GM12878 (cell line): ENCODE measurements at regions not wholly inside any gene's neighbourhood (a gene's known extent, or its start where the extent isn't known, plus 50 kb on each side); places are given as distances from the start of the nearest gene placed in this dataset.

Experiments
- ATF3 ChIP-seq: IDR thresholded peaks from 2 replicates; pipeline ENCODE4 v1.6.1; 2011; ENCODE audit warnings: low read depth, mild to moderate bottlenecking, low read length, moderate library complexity, borderline replicate concordance; ENCODE audit errors: extremely low read depth
- ATF7 ChIP-seq: fragments of 450-650 bp; IDR thresholded peaks from 2 replicates; pipeline ENCODE4 v1.6.1; 2016; ENCODE audit warnings: low read depth, mild to moderate bottlenecking
- BHLHE40 ChIP-seq, 2 experiments: fragments of 450-650 bp in 1 of 2; IDR thresholded peaks; 2 replicates each; pipeline ENCODE4 v1.6.1; 2011 to 2017; ENCODE audit warnings: low read depth in 2 of 2, borderline replicate concordance in 1 of 2, improper control_type of control experiment in 1 of 2, low read length in 1 of 2, mild to moderate bottlenecking in 1 of 2
- BRCA1 ChIP-seq: IDR thresholded peaks from 2 replicates; pipeline ENCODE4 v1.6.1; 2011; ENCODE audit warnings: low read depth, low read length, improper control_type of control experiment
- ESRRA ChIP-seq: IDR thresholded peaks from 2 replicates; pipeline ENCODE4 v1.6.1; 2012; ENCODE audit warnings: mild to moderate bottlenecking, low read length, improper control_type of control experiment
- EZH2 ChIP-seq: IDR thresholded peaks from 2 replicates; pipeline ENCODE4 v1.6.1; 2012; ENCODE audit warnings: low read depth, mild to moderate bottlenecking, control low read depth, inconsistent platforms, low read length, borderline replicate concordance; ENCODE audit not compliant: control insufficient read depth
- HSF1 ChIP-seq: fragments of 150-350 bp; IDR thresholded peaks from 2 replicates; pipeline ENCODE4 v1.6.1; 2014; ENCODE audit warnings: mild to moderate bottlenecking, low read depth, low read length
- IKZF1 ChIP-seq: fragments of 450-650 bp; conservative IDR thresholded peaks from 2 replicates; pipeline ENCODE4 v1.6.1; 2017; ENCODE audit warnings: antibody characterized with exemption, mild to moderate bottlenecking
- MEF2B ChIP-seq: fragments of 450-650 bp; IDR thresholded peaks from 2 replicates; pipeline ENCODE4 v1.6.1; 2018; ENCODE audit warnings: mild to moderate bottlenecking, moderate library complexity; ENCODE audit not compliant: partially characterized antibody, poor library complexity, severe bottlenecking
- MLLT1 ChIP-seq: fragments of 450-650 bp; IDR thresholded peaks from 2 replicates; pipeline ENCODE4 v1.6.1; 2016; ENCODE audit warnings: mild to moderate bottlenecking
- NR2C1 ChIP-seq: fragments of 450-650 bp; IDR thresholded peaks from 2 replicates; pipeline ENCODE4 v1.6.1; 2017; ENCODE audit warnings: antibody characterized with exemption, mild to moderate bottlenecking, moderate library complexity
- PKNOX1 ChIP-seq: fragments of 450-650 bp; IDR thresholded peaks from 2 replicates; pipeline ENCODE4 v1.6.1; 2016; ENCODE audit warnings: mild to moderate bottlenecking
- RAD21 ChIP-seq: IDR thresholded peaks from 2 replicates; pipeline ENCODE4 v1.6.1; 2011; ENCODE audit warnings: mild to moderate bottlenecking, low read depth, low read length, moderate library complexity; ENCODE audit not compliant: insufficient read depth
- RUNX3 ChIP-seq: IDR thresholded peaks from 2 replicates; pipeline ENCODE4 v1.6.1; 2012; ENCODE audit warnings: low read length, inconsistent platforms
- SMC3 ChIP-seq: IDR thresholded peaks from 2 replicates; pipeline ENCODE4 v1.6.1; 2011; ENCODE audit warnings: low read length, improper control_type of control experiment, borderline replicate concordance
- TAF1 ChIP-seq: IDR thresholded peaks from 2 replicates; pipeline ENCODE4 v1.6.1; 2011; ENCODE audit warnings: mild to moderate bottlenecking, low read depth, low read length, borderline replicate concordance
- TCF12 ChIP-seq: IDR thresholded peaks from 2 replicates; pipeline ENCODE4 v1.6.1; 2011; ENCODE audit warnings: low read depth, mild to moderate bottlenecking, low read length
- TCF3 ChIP-seq: IDR thresholded peaks from 2 replicates; pipeline ENCODE4 v1.6.1; 2012; ENCODE audit warnings: low read depth, mild to moderate bottlenecking, low read length, borderline replicate concordance; ENCODE audit not compliant: insufficient read depth
- YBX1 ChIP-seq: fragments of 450-650 bp; IDR thresholded peaks from 2 replicates; pipeline ENCODE4 v1.6.1; 2016; ENCODE audit warnings: antibody characterized with exemption
- ZBTB4 ChIP-seq: fragments of 450-650 bp; formaldehyde crosslinking; IDR thresholded peaks from 2 replicates; pipeline ENCODE4 v1.4.0; 2022; ENCODE audit warnings: mild to moderate bottlenecking, moderate library complexity

GRCh38 chr16:85446951-85447692 lies 166.0 kb upstream of the GSE1 start (continued):
- no peak for TF ChIP-seq MLLT1
- peak; percentile 50; the same call in 1 of the 2 replicates for TF ChIP-seq PKNOX1
- TF ChIP-seq HSF1 = no peak
- TF ChIP-seq EZH2 = no peak
- TF ChIP-seq TCF12 = peak; percentile 96
- TF ChIP-seq ESRRA = peak; percentile 88; the same call in 1 of the 2 replicates
- no peak for TF ChIP-seq YBX1
- no peak for TF ChIP-seq MEF2B
- TF ChIP-seq ATF3 = no peak
- TF ChIP-seq RUNX3 = no peak
- TF ChIP-seq IKZF1 = no peak
- no peak for TF ChIP-seq BRCA1
- no peak for TF ChIP-seq TAF1
- TF ChIP-seq ZBTB4 (CRISPR knock-in tag) = no peak
- peak; percentile 46; the same call in 1 of the 2 replicates for TF ChIP-seq NR2C1
- no peak for TF ChIP-seq RAD21
- peak; percentile 99 for TF ChIP-seq TCF3
- TF ChIP-seq ATF7 = no peak
- no peak; the same call in 1 of the 2 replicates for TF ChIP-seq SMC3
- TF ChIP-seq BHLHE40 (IDR thresholded peaks at IDR 0.05; ENCODE audit: borderline replicate concordance in 1 of 2, low read depth in 2 of 2, low read length in 1 of 2) = no peak
